Posterior cingulate gyrus (tissue), 11 donors: ENCODE measurements at regions not wholly inside any gene's neighbourhood (a gene's known extent, or its start where the extent isn't known, plus 50 kb on each side); places are given as distances from the start of the nearest gene placed in this dataset.

Source experiments
- DNase-seq, 10 donors: peaks; one replicate each; pipeline versions ENCODE4 v3.0.0 to v3.0.0-alpha.2; 2020 to 2021; ENCODE audit warnings: mixed read lengths in 3 of 10
- intact Hi-C: fragments of 100-400 bp; cut with DNase I; formaldehyde crosslinking; loops from one replicate; pipeline ENCODE4 v1.15.1; 2023

DNA sequence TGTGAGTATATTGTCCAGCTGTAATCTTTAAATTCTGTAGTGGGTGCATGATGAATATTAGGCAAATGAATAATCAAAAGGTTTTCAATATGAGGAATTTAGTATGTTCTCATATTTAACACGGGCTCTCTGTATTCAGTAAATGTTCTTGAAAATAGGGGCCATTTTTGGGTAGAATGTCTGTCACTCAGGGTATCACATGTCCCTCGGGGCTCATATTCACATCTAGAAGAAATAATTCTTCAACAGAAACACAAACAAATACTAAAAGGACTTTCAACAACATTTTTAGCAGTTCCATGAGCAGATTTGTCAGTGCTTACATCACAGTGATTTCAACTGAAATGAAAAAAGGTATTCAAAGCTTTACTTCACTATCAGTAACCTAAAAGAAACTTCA lies 1388.4 kb upstream of the MIR17HG start:
- DNase-seq: no peak
- intact Hi-C loops: no loop called here

DNA sequence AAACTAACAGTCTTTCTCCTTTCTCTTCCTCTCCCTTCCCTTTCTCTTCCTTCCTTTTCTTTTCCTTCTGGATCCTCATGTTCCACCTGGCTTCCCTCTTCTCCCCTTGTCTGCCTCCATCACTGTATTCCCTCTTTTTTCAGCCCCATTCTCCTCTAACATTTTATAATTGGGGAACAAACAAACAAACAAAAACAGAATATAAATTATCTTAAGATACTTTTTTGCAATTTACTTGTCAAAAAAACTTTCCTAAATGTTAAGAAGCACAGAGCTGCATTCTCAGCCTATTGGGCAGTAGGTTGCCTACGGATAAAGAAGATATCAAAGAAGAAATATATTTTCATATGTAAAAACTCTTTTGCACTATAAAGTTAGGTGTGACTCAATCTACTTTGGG lies 1382.2 kb upstream of the MIR17HG start:
- intact Hi-C loops: no loop called here
- no peak for DNase-seq

DNA sequence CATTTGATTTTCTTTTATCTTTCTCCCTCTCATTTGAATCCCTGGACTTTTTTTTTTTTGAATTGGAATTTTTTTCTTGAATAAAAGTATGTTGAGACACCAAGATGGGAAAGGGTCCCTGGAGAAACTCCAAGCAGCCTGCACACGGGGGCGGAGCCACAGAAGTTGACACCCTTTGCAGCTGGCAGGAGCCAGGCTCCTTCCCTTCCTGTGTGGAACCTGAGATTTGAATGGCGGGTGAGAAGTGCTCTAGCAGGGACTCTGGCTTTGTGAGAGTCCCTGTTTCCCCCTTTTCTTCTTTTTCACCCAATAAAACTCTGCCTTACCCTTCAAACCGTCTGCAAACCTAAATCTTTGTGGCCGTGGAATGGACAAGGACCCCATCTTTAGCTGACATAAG lies 1381.0 kb upstream of the MIR17HG start:
- intact Hi-C loops: no loop called here
- no peak for DNase-seq

DNA sequence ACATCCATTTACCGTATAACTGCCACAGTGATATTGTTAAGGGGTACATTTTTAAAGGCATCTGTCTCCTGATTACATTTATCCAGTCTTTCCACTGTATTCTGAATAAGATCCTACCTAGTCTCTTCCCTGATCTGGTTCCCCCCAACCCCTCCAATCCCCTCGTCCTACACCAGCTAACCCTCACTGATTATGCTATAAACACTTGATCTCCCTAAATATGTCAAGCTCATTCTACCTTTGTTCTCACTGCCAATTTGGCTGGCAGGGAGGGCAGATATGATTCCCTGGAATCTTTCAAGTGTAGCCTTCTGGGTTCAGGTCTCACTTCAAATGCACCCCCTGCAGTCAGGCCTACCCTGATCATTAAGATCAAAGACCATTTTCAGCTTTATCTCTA lies 1379.8 kb upstream of the MIR17HG start:
- intact Hi-C loops: no loop called here
- no peak for DNase-seq

DNA sequence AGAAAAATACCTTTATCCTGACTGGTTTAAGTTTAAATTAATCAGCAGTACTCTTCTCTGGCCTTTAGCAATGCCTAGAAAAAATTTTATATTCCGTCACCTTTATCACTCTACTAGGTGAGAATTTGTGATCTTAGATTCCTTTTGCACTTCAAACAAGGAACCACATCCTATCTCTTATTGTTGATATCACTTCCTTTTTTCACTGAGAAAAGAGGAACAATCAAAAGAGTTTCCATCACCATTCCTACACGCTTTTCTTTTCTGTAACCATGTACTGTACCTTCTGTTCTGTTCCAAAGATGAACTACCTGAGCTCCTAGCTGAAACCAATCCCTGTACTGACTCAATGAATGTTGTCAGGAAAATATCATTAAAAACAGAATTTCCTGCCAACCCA lies 1379.0 kb upstream of the MIR17HG start:
- DNase-seq: no peak
- intact Hi-C loops: no loop called here

DNA sequence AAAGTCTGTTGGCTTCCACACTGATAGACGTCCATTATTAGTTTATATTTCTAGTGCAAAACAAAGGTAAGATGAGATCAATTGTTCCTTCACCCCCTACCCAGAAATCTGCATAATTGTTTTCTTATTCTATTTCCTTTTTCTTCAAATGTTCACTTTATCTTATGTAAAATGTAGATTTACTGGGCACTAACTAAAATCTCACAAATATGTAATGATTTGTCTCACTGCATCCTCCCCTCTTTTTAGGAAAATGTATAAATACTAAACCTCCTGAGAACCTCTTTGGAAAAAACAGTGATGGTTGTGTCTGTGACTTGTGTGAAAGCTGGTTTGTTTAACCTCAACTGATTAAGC lies 1377.2 kb upstream of the MIR17HG start:
- DNase-seq: no peak
- intact Hi-C loops: no loop called here

DNA sequence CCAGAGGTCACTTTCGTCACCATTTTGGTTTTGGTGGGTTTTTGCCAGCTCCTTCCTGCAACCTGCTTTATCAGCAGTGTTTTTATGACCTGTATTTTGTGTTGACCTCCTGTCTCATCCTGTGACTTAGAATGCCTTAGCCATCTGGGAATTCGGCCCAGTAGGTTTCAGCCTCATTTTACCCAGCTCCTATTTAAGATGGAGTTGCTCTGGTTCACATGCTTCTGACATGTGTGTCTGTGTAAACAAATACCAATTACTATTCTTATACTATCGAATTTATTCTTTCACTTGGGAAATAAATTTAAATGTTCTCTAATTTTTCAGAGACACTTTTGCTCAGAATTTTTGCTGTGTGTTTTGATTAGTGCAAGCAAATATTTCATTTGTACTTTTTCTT lies 1370.3 kb upstream of the MIR17HG start:
- no peak for DNase-seq
- intact Hi-C loops: no loop called here

DNA sequence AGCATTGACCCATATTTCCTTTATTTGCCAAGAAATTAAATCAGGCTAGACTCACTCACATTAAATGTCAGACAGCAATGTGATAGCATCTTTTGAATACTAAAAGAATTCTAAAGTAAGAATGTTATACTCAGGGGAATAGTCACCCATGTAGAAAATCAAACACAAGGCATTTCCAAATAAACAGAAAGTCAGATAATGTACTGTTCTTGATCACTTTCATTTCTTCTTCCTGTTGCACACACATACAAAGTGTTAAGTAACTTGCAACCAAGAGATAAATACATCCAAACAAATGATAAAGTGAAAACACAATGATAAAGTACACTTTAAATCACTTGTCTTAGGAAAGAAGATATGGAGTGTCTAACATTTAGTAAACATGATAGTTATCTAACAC lies 1366.6 kb upstream of the MIR17HG start:
- intact Hi-C loops: no loop called here

DNA sequence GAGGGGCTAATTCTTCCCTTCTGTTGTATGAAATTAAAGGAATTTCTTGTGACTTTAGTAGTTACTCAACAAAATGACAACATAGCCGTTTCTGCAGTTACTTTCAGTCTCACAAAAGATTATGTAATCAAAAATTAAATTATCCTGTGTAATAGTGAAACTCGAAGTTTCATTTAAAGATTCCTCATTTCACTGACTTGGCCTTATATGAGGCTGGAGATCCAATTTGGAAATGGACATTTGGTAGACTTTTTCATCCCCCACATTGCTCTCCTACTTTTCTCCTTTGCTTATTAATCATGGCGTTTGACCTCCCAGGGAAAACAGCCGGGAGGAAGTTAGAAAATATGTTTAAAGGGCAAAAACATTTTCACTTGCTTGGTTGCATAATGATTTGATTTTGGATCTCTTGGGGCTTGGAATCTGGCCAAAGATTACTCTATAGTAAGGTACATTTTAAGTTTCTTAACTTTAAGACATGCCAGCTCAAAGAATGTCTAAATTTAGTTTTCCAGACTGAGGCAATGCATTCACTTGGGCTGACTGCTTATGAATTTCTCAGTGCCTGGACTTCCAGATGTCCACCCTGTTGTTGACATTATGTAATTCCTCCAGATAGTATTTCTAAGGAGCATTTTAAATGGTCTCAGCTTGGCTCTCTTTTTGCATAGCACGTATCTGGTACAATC lies 1364.9 kb upstream of the MIR17HG start:
- intact Hi-C loops: no loop called here
- DNase-seq: no peak

More for the DNA sequence above, 1366.6 kb upstream of the MIR17HG start:
- no peak for DNase-seq

DNA sequence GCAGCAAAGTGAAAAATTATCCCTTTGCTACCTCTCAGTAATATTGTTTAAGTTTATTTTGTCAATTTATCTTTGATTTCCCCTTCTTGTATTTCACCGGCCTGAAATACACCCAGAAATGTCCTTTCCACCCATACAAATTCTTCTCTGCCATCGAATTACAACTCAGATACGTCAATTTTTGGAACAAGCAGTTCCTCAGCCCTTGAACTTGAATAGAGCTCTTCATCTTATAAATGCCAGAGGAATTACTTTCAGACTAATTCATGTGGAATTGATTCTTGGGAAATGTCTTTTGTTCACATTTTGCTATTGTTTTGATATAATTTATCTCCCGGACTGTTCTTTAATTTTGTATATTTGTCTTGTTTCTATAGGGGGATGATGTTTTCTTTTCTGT lies 1359.3 kb upstream of the MIR17HG start:
- DNase-seq: no peak
- intact Hi-C loops: no loop called here

DNA sequence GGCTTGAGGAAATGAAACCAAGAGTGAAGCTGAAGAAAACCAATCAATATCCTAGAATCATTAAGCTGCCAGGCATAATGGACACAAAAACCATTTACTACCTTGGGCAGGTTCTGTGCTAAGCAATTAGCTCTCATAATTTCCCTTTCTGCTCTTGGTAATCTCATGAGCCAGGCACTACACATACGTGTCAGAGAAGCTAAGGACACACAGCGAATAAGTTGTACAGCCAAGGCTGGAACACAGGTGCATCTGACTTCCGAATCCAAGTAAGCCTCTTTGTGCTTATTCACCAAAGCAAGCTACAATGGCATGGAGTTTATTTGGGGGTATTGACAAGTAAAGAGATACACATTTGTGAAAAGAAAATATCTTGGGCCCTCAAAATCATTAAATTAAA lies 1343.9 kb upstream of the MIR17HG start:
- DNase-seq: no peak
- intact Hi-C loops: no loop called here

DNA sequence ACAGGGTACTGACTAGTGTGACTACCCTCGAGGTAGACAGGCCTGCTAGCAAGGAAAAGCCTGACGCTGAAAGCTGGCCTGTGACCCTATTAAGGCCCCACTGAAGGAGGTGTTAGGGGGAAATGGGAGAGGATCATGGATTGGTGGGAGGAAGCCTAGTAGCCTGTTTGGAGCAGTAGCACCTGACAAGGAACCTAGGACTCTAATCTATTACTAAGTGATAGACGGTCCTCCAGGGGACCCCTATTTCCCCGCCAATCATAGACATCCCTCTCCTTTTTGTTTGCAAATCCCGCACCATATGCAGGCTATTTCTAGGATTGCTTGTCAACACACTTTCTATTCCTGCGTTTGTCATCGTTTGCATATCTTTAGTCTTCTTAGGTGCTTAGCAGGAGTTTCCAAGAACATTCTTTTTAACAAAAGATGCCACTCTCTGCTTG lies 1338.8 kb upstream of the MIR17HG start:
- no peak for DNase-seq

DNA sequence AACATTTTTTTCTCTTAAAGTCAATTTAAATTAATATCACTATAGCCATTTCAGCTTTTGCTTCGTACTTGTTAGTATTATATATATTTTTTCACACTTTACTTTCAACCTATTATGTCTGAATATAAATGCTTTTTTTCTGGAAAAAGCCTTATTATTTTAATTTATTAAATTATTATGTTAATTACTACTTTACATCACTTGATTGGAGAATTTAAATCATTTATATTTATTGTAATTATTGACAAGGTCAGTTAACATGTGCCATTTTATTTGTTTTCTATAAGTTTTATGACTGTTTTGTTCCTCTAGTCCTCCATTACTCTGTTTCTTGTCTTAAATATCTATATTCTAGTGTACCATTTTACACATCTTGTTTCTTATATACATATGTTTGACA lies 1333.4 kb upstream of the MIR17HG start:
- no peak for DNase-seq
- intact Hi-C loops: no loop called here

More for the DNA sequence above, 1338.8 kb upstream of the MIR17HG start:
- intact Hi-C loops: no loop called here

DNA sequence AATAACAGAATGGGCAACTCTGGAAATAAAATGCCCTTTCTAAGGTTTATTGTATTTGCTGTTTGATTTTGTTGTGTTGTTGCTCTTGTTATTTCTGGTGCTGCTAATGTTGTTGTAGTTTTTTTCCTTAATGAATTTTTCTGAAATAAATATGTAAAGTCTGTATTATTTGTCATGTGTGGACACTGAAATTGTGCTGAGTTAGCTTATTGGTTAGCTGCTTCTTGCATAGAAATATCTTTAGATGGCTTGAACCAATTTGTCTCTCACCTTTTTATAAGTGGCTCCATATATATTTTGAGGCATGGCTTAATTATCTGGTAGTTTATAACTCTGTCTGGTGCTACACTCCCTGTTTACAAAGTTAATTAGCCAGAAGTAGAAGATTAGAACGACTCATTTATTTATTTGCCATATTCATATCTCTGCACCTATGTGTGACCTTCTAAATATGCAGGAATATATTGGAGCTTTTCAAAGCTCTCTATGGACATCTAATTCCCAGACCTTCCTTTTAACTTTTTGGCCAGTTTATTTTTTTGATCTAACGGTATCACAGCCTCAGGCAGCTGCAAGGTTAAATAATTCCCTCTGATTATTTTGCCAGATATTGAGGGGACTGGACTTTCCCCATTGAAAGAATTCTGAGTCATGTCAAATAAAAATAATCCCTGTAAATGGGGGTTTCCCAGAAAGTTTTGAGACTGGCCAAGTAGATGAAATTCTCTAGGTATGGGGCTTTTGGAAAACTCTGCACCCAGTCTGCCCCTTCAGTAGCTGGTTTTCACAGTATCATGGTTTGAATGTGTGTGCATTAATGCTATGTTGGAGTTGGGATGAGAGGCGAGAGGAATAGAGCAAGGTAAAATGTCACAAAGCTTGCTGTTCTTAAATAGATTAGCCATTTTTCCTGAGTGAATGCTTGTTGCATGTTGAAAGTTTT lies 1331.7 kb upstream of the MIR17HG start:
- intact Hi-C loops: no loop called here
- DNase-seq: no peak

DNA sequence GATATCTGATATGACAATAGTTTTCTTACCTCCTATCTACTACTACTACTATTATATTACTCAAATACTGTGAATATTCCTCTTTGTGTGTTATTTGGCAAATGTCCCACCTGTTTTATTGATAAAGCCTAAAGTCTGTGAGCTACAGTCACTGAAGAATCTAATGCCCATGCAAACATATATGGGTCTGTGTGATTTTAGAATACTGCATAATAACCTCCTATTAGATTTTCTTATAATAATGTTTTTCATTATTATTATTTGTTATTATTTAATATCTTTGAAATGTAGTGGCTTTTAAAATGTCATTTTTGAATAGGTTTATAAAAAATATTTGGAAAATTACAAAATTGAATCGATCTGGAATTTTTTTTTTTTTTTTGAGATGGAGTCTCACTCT lies 1330.8 kb upstream of the MIR17HG start:
- DNase-seq: no peak
- intact Hi-C loops: no loop called here

DNA sequence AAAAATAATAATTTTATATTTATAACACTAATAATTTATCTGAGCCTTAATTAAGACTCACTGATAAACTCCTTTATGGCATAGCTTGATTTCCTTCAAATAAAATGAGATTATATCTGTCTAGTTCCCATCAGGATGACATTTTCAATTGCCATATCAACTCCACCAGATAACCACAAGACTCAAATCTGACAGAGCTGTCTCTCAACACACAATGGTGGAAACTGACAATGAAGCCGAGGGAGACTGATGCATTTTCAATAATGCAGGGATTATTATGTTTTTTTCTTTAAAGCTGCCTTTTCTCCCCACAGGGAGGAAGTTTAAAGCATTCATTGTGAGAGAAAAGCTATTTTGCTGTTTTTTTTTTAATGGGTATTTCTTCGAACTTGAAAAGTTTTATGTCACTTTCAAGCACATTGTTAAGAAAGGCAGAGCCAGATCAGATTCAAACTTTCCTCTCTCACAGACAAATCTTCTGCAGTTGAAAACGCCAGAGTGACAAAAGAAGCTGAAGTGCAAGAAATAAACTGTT lies 1326.9 kb upstream of the MIR17HG start:
- intact Hi-C loops: no loop called here
- DNase-seq: no peak

DNA sequence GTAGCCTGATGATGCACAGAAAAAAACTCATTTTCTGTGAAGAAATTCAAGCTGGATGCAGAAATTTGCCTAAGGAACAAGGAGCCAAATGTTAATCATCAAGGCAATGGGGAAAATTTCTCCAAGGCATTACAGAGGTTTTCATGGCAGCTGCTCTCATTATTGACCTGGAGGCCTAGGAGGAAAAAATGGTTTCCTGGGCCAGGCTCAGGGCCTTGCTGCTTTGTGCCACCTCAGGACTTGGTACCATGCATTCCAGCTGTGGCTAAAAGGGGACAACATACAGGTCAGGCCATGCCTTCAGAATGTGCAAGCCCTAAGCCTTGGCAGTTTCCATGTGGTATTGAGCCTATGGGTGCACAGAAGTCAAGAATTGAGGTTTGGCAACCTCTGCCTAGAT lies 1320.1 kb upstream of the MIR17HG start:
- intact Hi-C loops: no loop called here

DNA sequence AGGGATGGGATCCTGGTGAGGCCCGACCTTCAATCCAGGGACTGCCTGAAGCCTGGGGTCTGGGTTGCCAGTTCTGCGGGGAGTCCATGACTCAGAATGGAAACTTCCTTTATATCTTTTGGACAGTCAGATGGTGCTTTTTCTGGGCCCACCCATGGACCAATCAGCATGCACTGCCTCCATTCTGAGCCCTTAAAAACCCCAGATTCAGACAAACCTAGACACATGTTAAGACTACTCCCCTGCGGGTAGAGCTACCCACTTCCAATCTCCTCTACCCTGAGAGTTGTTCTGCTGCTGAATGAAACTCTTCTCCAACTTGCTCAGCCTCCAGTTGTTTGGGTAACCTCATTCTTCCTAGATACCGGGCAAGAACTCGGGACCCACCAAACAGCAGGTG lies 1315.2 kb upstream of the MIR17HG start:
- intact Hi-C loops: no loop called here
- no peak for DNase-seq

More for the DNA sequence above, 1320.1 kb upstream of the MIR17HG start:
- no peak for DNase-seq

DNA sequence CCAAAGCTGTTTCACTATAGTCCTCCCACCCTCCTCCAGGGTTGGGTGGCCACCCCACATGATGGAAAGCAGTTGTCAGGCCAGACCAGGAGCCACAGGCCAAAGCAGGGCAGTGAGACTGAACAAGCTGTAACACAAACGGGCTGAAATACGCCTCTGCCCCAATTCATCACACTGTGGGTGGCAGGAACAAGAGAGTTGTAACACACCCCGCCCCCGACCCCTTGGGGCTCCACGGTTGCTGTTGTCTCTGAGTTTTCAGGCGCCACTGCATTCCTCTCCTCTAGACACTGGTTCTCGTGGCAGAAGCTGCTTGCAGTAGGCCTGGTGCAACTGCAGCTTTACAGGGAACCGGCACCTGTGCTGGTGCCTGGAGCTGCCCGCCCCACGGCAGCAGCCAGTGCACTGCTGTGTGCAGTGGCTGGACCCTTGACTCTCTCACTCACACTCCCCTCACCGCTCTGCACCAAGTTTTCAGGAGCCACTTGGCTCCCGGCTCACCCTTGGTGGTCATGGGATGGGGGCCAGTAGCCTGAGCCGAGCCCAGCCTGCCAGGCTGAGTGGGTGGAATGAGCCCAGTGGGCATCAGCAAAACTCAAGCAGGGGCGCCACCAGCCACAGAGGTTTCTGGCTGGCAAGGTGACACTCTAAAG lies 1314.5 kb upstream of the MIR17HG start:
- DNase-seq: no peak
- intact Hi-C loops: no loop called here

DNA sequence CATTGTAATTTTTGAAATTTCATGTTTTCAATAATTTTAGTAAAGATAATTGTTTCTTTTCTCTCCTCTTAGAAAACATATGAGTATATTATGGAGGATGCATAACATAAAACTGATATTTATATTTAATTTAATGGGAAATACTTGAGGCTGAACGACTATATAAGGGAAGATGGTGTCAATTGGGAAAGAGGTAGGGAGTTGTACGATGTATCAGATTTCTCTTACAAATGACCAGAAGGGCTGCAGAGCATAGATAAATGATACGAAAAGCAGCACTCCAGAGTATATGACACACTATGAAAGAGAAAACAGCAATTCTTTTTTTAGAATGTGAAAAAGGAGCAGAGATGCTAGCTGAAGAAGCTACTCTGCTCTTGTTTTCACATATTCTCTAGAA lies 1308.0 kb upstream of the MIR17HG start:
- intact Hi-C loops: no loop called here
- no peak for DNase-seq

DNA sequence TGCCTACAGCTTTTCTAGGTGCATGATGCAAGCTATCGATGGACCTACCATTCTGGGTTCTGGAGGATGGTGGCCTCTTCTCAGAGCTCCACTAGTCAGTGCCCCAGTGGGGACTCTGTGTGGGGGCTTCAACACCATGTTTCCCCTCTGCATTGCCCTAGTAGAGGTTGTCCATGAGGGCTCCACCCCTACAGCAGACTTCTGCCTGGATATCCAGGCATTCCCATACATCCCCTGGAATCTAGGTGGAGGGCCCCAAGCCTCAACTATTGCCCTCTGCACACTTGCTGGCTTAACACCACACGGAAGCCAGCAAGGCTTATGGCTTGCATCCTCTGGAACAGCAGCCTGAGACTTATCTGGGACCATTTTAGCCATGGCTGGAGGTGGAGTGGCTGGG lies 1299.9 kb upstream of the MIR17HG start:
- DNase-seq: no peak
- intact Hi-C loops: no loop called here
